ENCODE measurements at regions not wholly inside any gene's neighbourhood (a gene's known extent, or its start where the extent isn't known, plus 50 kb on each side); places are given as distances from the start of the nearest gene placed in this dataset.

GRCh38 chr3:135314237-135314636, 519.2 kb downstream of the EPHB1 start:
- TF ChIP-seq CTCF (IDR thresholded peaks at IDR 0.05) (no peak), POLR2A (IDR thresholded peaks at IDR 0.05) (no peak)

Measured in uterus (tissue), 2 donors.